ENCODE measurements at regions not wholly inside any gene's neighbourhood (a gene's known extent, or its start where the extent isn't known, plus 50 kb on each side); places are given as distances from the start of the nearest gene placed in this dataset.

GRCh38 chr12:4001841-4002240 lies 128.6 kb upstream of the PARP11 start:
- no peaks in the 10 kb centered on the region for H3K9me3 ChIP-seq (ENCODE audit: control insufficient read depth, insufficient read depth, low read length)
- in situ Hi-C loops (cut with MboI; ENCODE audit: low sequenced_read_pairs): no loop called here
- H2AK5ac ChIP-seq (ENCODE audit: low read depth, low read length): no peak overlapping the region
- no peak overlapping the region for H3K4me2 ChIP-seq (ENCODE audit: low read depth, low read length)
- intact Hi-C loops (cut with micrococcal nuclease): no loop called here
- WGBS, 2 experiments (ENCODE audit: extremely low coverage in 2 of 2, insufficient read length in 1 of 2): no CpG with 5 or more reads among the region's 3 CpGs
- no peaks in the 10 kb centered on the region for H3K9me1 ChIP-seq (ENCODE audit: insufficient read depth, low read length)
- no peak for ATAC-seq (ENCODE audit: low read depth)
- H3K36me3 ChIP-seq (ENCODE audit: control insufficient read depth, insufficient read depth, low read length): no peaks in the 10 kb centered on the region
- no peak for DNase-seq
- H3K4me3 ChIP-seq (ENCODE audit: insufficient read depth, low read depth, low read length): no peak overlapping the region
- H2BK5ac ChIP-seq (ENCODE audit: low read depth, low read length, poor library complexity, severe bottlenecking): no peak overlapping the region
- no peak overlapping the region for H2AFZ ChIP-seq (replicated peaks; ENCODE audit: low read length, poor library complexity)
- no peak overlapping the region for H3K18ac ChIP-seq (ENCODE audit: low read depth, low read length)
- no peak overlapping the region for H3K23ac ChIP-seq (ENCODE audit: low read depth, low read length)
- H2BK120ac ChIP-seq (ENCODE audit: low read depth, low read length): no peak overlapping the region
- dilution Hi-C loops (cut with HindIII; ENCODE audit: low sequenced_read_pairs, unreplicated experiment): no loop called here
- TF ChIP-seq POLR2A (IDR thresholded peaks at IDR 0.05; ENCODE audit: low read depth, low read length) (no peak), RFX5 (IDR thresholded peaks at IDR 0.05; ENCODE audit: low read depth, low read length) (no peak), FOS (IDR thresholded peaks at IDR 0.05; ENCODE audit: low read depth, low read length) (no peak), USF2 (IDR thresholded peaks at IDR 0.05; ENCODE audit: low read depth, low read length) (no peak), ELK1 (IDR thresholded peaks at IDR 0.05; ENCODE audit: borderline replicate concordance, low read depth, low read length) (no peak), RAD21 (IDR thresholded peaks at IDR 0.05; ENCODE audit: low read length) (no peak), MXI1 (IDR thresholded peaks at IDR 0.05; ENCODE audit: borderline replicate concordance, low read depth, low read length) (no peak), CHD1 (IDR thresholded peaks at IDR 0.05; ENCODE audit: low read depth, low read length) (no peak), SMC3 (IDR thresholded peaks at IDR 0.05; ENCODE audit: low read depth, low read length) (no peak), CEBPB (IDR thresholded peaks at IDR 0.05; ENCODE audit: low read depth, low read length) (no peak), CTCF (conservative IDR thresholded peaks at IDR 0.05; ENCODE audit: low read depth, low read length) (no peak), MAFK (IDR thresholded peaks at IDR 0.05; ENCODE audit: low read depth, low read length) (no peak), BHLHE40 (IDR thresholded peaks at IDR 0.05; ENCODE audit: low read depth, low read length) (no peak), NFE2L2 (IDR thresholded peaks at IDR 0.05; ENCODE audit: low read depth, low read length) (no peak)
- H4K8ac ChIP-seq (ENCODE audit: low read depth in 2 of 2, low read length in 2 of 2): no peak overlapping the region
- H4K5ac ChIP-seq (ENCODE audit: low read depth, low read length): no peak overlapping the region
- peaks cover 7% of the 10 kb centered on the region for H3K27me3 ChIP-seq (ENCODE audit: control insufficient read depth, insufficient read depth, low read length)
- BruUV-seq (replicated peaks): no TSS peak
- no peak overlapping the region for H3K27ac ChIP-seq (ENCODE audit: insufficient read depth, low read length)
- H3K56ac ChIP-seq (ENCODE audit: extremely low read depth, insufficient read depth, low read length): no peak overlapping the region
- H2BK20ac ChIP-seq (ENCODE audit: low read depth, low read length): no peak overlapping the region
- no peak overlapping the region for H2AK9ac ChIP-seq (replicated peaks; ENCODE audit: low read depth, low read length, poor library complexity)
- H2BK15ac ChIP-seq (ENCODE audit: low read depth, low read length): no peak overlapping the region
- H4K20me1 ChIP-seq (ENCODE audit: insufficient read depth, low read length): no peaks in the 10 kb centered on the region
- no peak overlapping the region for H3K9ac ChIP-seq (ENCODE audit: low read depth, low read length)
- ChIA-PET CTCF (interaction anchor here (1.2 to 8.7 kb wide), 2 partner anchors 36 to 275 kb away, joined by 4 to 45 read pairs; no protein-coding TSS in a partner anchor), POLR2A (ENCODE audit: unreplicated experiment) (no interaction called here)
- no peaks in the 10 kb centered on the region for H3K4me1 ChIP-seq (ENCODE audit: control insufficient read depth, insufficient read depth, low read length)
- no peak overlapping the region for H3K4ac ChIP-seq (ENCODE audit: low read depth, low read length)
- no peak overlapping the region for H4K91ac ChIP-seq (ENCODE audit: insufficient read depth, low read depth, low read length)
- no peaks in the 10 kb centered on the region for H3K79me1 ChIP-seq (ENCODE audit: low read depth in 1 of 2, low read length in 2 of 2)
- no peak overlapping the region for H3K14ac ChIP-seq (replicated peaks; ENCODE audit: low read depth, low read length)

All from IMR-90 (cell line).